ENCODE measurements at regions not wholly inside any gene's neighbourhood (a gene's known extent, or its start where the extent isn't known, plus 50 kb on each side); places are given as distances from the start of the nearest gene placed in this dataset.

GRCh38 chr15:66622591-66623022 lies 56.8 kb upstream of the LCTL start:
- no peak overlapping the region for H3K4me3 ChIP-seq (ENCODE audit: low read depth, low read length)
- TF ChIP-seq CTCF (IDR thresholded peaks at IDR 0.05; ENCODE audit: insufficient read depth, low read depth, low read length) = no peak
- peak; percentile 30 for DNase-seq (ENCODE audit: low read depth)

GRCh38 chr15:66623801-66624453 lies 58.1 kb upstream of the LCTL start:
- DNase-seq (ENCODE audit: low read depth) = peak; percentile 26
- no peak for TF ChIP-seq CTCF (IDR thresholded peaks at IDR 0.05; ENCODE audit: insufficient read depth, low read depth, low read length)
- H3K4me3 ChIP-seq (ENCODE audit: low read depth, low read length) = no peak overlapping the region

- H3K4me3 ChIP-seq (ENCODE audit: low read depth, low read length) = no peak overlapping the region
- no peak for DNase-seq (ENCODE audit: low read depth)
- no peak for TF ChIP-seq CTCF (IDR thresholded peaks at IDR 0.05; ENCODE audit: insufficient read depth, low read depth, low read length)
Observed at GRCh38 chr15:66625531-66625930, 59.7 kb upstream of the LCTL start.

GRCh38 chr15:66625974-66626373 lies 60.2 kb upstream of the LCTL start:
- TF ChIP-seq CTCF (IDR thresholded peaks at IDR 0.05; ENCODE audit: insufficient read depth, low read depth, low read length) = no peak
- DNase-seq (ENCODE audit: low read depth) = no peak
- no peak overlapping the region for H3K4me3 ChIP-seq (ENCODE audit: low read depth, low read length)

GRCh38 chr15:66628976-66629723 lies 63.4 kb upstream of the LCTL start:
- TF ChIP-seq CTCF (IDR thresholded peaks at IDR 0.05; ENCODE audit: insufficient read depth, low read depth, low read length) = no peak
- DNase-seq (ENCODE audit: low read depth) = no peak
- no peak overlapping the region for H3K4me3 ChIP-seq (ENCODE audit: low read depth, low read length)

- H3K4me3 ChIP-seq (ENCODE audit: low read depth, low read length) = no peak overlapping the region
- DNase-seq (ENCODE audit: low read depth) = no peak
- no peak for TF ChIP-seq CTCF (IDR thresholded peaks at IDR 0.05; ENCODE audit: insufficient read depth, low read depth, low read length)
Observed at GRCh38 chr15:66629817-66630576, 64.2 kb upstream of the LCTL start.
